K562 (cell line): ENCODE measurements at regions not wholly inside any gene's neighbourhood (a gene's known extent, or its start where the extent isn't known, plus 50 kb on each side); places are given as distances from the start of the nearest gene placed in this dataset.

ENCODE experiments used
- ATAC-seq: fragments of 200-7000 bp; cut with Tn5 transposase; 3 replicates; pipeline ENCODE4 v1.9.1; 2020; ENCODE audit warnings: moderate library complexity
- BruUV-seq: library from RNA; stranded (reverse); fragments of 400-500 nt; replicated peaks from 2 replicates; lab custom pipeline; 2021; lab: Mats Ljungman, UMichigan
- CTCF ChIA-PET: fragments of 300-600 bp; formaldehyde crosslinking; extraction: SDS; loops from one replicate; lab custom pipeline; 2021; ENCODE audit warnings: low intra/inter-chr PET ratio; lab: Yijun Ruan, JAX
- POLR2A ChIA-PET: fragments of 300-600, 350-650 bp; sonication (Branson Sonifier 250); formaldehyde crosslinking; extraction: SDS; loops from one replicate; lab custom pipeline; 2021; ENCODE audit warnings: antibody characterized with exemption, inconsistent platforms; lab: Yijun Ruan, JAX
- DNase-seq, 4 experiments: peaks; one replicate each; pipeline versions ENCODE4 v3.0.0 to v3.0.0-alpha.2; 2011 to 2018; ENCODE audit warnings: low spot score in 3 of 4, mixed read lengths in 3 of 4; ENCODE audit errors: extremely low read depth in 1 of 4
- FAIRE-seq: peaks from 2 replicates; lab custom pipeline; 2011; peaks lifted over from hg19 to GRCh38; lab: Jason Lieb, UNC
- H2AFZ ChIP-seq: 2 replicates; pipeline ENCODE4 v1.6.0; 2011; ENCODE audit warnings: low read depth, low read length, control low read depth, inconsistent platforms
- H3K27ac ChIP-seq: fragments of 200-600 bp; 3 replicates; pipeline ENCODE4 v1.8.0; 2011; ENCODE audit warnings: low read depth, mild to moderate bottlenecking, control low read depth, inconsistent platforms, low read length, moderate library complexity, mixed read lengths; ENCODE audit errors: extremely low read depth
- H3K27me3 ChIP-seq, 2 experiments: fragments of 300-600 bp in 1 of 2; 2 replicates in 1 of 2; 3 replicates in 1 of 2; pipeline versions ENCODE4 v1.6.0 to v1.8.0; 2011; ENCODE audit warnings: inconsistent platforms in 2 of 2, low read length in 2 of 2, mild to moderate bottlenecking in 1 of 2, mixed read lengths in 1 of 2, moderate library complexity in 1 of 2; ENCODE audit not compliant: control insufficient read depth in 2 of 2, insufficient read depth in 2 of 2
- H3K36me3 ChIP-seq: fragments of 300-600 bp; 3 replicates; pipeline ENCODE4 v1.8.0; 2011; ENCODE audit warnings: mild to moderate bottlenecking, low read length, inconsistent platforms; ENCODE audit not compliant: control insufficient read depth, insufficient read depth
- H3K4me1 ChIP-seq, 2 experiments: fragments of 200-600 bp in 1 of 2; replicated peaks in 1 of 2; 2 replicates in 1 of 2; 3 replicates in 1 of 2; pipeline versions ENCODE4 v1.5.1 to v1.8.0; 2011; ENCODE audit warnings: inconsistent platforms in 2 of 2, low read length in 2 of 2, mild to moderate bottlenecking in 1 of 2, mixed read lengths in 1 of 2, moderate library complexity in 1 of 2; ENCODE audit not compliant: control insufficient read depth in 2 of 2, insufficient read depth in 2 of 2
- H3K4me2 ChIP-seq: 2 replicates; pipeline ENCODE4 v1.6.1; 2011; ENCODE audit warnings: low read length, control low read depth, inconsistent platforms, mixed read lengths; ENCODE audit not compliant: insufficient read depth
- H3K4me3 ChIP-seq: fragments of 200-600 bp; sonication (generic), shearing (Covaris generic); 2 replicates; pipeline ENCODE4 v1.5.1; 2016; ENCODE audit warnings: control low read depth, inconsistent platforms
- H3K79me2 ChIP-seq: fragments of 200-600 bp; 3 replicates; pipeline ENCODE4 v1.8.0; 2011; ENCODE audit warnings: low read length, inconsistent platforms; ENCODE audit not compliant: control insufficient read depth, insufficient read depth
- H3K9ac ChIP-seq, 2 experiments: 2 replicates each; pipeline versions ENCODE4 v1.6.0 to v1.6.1; 2011; ENCODE audit warnings: low read depth in 2 of 2, low read length in 2 of 2, control low read depth in 1 of 2, inconsistent platforms in 1 of 2, mild to moderate bottlenecking in 1 of 2, mixed read lengths in 1 of 2; ENCODE audit not compliant: insufficient read depth in 1 of 2
- H3K9me1 ChIP-seq: one replicate; pipeline ENCODE4 v1.6.0; 2011; ENCODE audit warnings: inconsistent platforms, mild to moderate bottlenecking, low read length, moderate library complexity; ENCODE audit not compliant: control insufficient read depth, insufficient read depth
- H3K9me3 ChIP-seq: replicated peaks from 2 replicates; pipeline ENCODE4 v1.5.1; 2011; ENCODE audit warnings: low read depth, low read length, inconsistent platforms; ENCODE audit not compliant: control insufficient read depth, insufficient read depth
- H4K20me1 ChIP-seq: replicated peaks from 2 replicates; pipeline ENCODE4 v1.6.1; 2011; ENCODE audit warnings: low read length, inconsistent platforms, mixed read lengths; ENCODE audit not compliant: control insufficient read depth, insufficient read depth
- C11orf30 ChIP-seq: fragments of 450-650 bp; IDR thresholded peaks from 2 replicates; pipeline ENCODE4 v1.6.1; 2016; ENCODE audit warnings: low read depth, mild to moderate bottlenecking
- HES1 ChIP-seq: fragments of 450-650 bp; IDR thresholded peaks from 2 replicates; pipeline ENCODE4 v1.6.1; 2016; ENCODE audit warnings: low read depth, mild to moderate bottlenecking, moderate library complexity
- MAFF ChIP-seq: IDR thresholded peaks from 2 replicates; pipeline ENCODE4 v1.6.1; 2012; ENCODE audit warnings: low read length, improper control_type of control experiment
- MAFG ChIP-seq: fragments of 450-650 bp; conservative IDR thresholded peaks from 2 replicates; pipeline ENCODE4 v1.6.1; 2016; ENCODE audit warnings: missing genetic modification characterization, missing compliant biosample characterization
- MAFK ChIP-seq: IDR thresholded peaks from 2 replicates; pipeline ENCODE4 v1.6.1; 2011; ENCODE audit warnings: low read length, improper control_type of control experiment
- ZNF165 ChIP-seq: fragments of 250-450 bp; sonication (Bioruptor Pico); IDR thresholded peaks from 2 replicates; pipeline ENCODE4 v1.4.0; 2020; ENCODE audit warnings: borderline replicate concordance
- ZNF316 ChIP-seq: fragments of 450-650 bp; IDR thresholded peaks from 2 replicates; pipeline ENCODE4 v1.6.1; 2016
- WGBS: fragments of 100-300 bp; shearing (Covaris generic); methylation state at CpG from one replicate; pipeline ENCODE4 v1.1.6; 2016; ENCODE audit warnings: low coverage, mixed read lengths; ENCODE audit not compliant: insufficient coverage; ENCODE audit errors: missing lambda C conversion rate; 5-methylcytosine and 5-hydroxymethylcytosine counted together
- in situ Hi-C: fragments of 300-500 bp; cut with MboI; formaldehyde crosslinking; loops from 4 replicates; pipeline ENCODE4 v1.15.0; 2018; ENCODE audit warnings: inconsistent platforms, mixed read lengths
- intact Hi-C: fragments of 100-400 bp; cut with micrococcal nuclease; formaldehyde crosslinking; loops from 2 replicates; pipeline ENCODE4 v1.14.2; 2022

- Histone ChIP-seq H3K36me3 (no peaks in the 10 kb centered on the region), H3K4me1 (no peaks in the 10 kb centered on the region; a peak in 1 of 5 replicates), H3K27ac (no peak overlapping the region), H4K20me1 (0 out of 2 replicates have a peak, but pooled peaks cover 2% of the 10 kb centered on the region), H3K9me3 (no peaks in the 10 kb centered on the region), H3K79me2 (no peaks in the 10 kb centered on the region), H3K27me3 (peaks cover 3 to 5% of the 10 kb centered on the region in 2 experiments; a peak in 2 of 5 replicates), H3K4me2 (no peak overlapping the region), H3K4me3 (no peak overlapping the region), H3K9me1 (no peaks in the 10 kb centered on the region), H3K9ac (no peak overlapping the region), H2AFZ (no peak overlapping the region)
- in situ Hi-C loops: no loop called here
- ATAC-seq (no peak), DNase-seq (no peak), FAIRE-seq (no peak)
- intact Hi-C loops: no loop called here
- TF ChIP-seq MAFF (peak; percentile 45), C11orf30 (peak; percentile 65), HES1 (no peak), ZNF165 (CRISPR knock-in tag) (no peak), MAFK (peak; percentile 30; the same call in 1 of the 2 replicates), ZNF316 (peak; percentile 75), MAFG (tag) (0 out of 2 replicates have a peak, but pooled peaks have one; percentile 41)
- POLR2A ChIA-PET: no interaction called here
- 0% methylated on average over 2 of the region's 2 CpGs for WGBS
- CTCF ChIA-PET: no interaction called here
- BruUV-seq: no TSS peak
Observed at GRCh38 chr4:26260571-26260970, 60.2 kb upstream of the RBPJ start.
